NCI-H1417 (cell line): ENCODE measurements at regions not wholly inside any gene's neighbourhood (a gene's known extent, or its start where the extent isn't known, plus 50 kb on each side); places are given as distances from the start of the nearest gene placed in this dataset.
A peak's percentile ranks its signal among the peaks of the same experiment; 100 is the strongest.
"Not testable (repeated sequence)": the region's sequence is repeated elsewhere in the genome, so short reads cannot be mapped to it uniquely, and the experiment has no call there.

ENCODE experiments used
- DNase-seq, 3 experiments: peaks; one replicate each; lab custom pipeline; 2025; lab: John Stamatoyannopoulos, UW

DNA sequence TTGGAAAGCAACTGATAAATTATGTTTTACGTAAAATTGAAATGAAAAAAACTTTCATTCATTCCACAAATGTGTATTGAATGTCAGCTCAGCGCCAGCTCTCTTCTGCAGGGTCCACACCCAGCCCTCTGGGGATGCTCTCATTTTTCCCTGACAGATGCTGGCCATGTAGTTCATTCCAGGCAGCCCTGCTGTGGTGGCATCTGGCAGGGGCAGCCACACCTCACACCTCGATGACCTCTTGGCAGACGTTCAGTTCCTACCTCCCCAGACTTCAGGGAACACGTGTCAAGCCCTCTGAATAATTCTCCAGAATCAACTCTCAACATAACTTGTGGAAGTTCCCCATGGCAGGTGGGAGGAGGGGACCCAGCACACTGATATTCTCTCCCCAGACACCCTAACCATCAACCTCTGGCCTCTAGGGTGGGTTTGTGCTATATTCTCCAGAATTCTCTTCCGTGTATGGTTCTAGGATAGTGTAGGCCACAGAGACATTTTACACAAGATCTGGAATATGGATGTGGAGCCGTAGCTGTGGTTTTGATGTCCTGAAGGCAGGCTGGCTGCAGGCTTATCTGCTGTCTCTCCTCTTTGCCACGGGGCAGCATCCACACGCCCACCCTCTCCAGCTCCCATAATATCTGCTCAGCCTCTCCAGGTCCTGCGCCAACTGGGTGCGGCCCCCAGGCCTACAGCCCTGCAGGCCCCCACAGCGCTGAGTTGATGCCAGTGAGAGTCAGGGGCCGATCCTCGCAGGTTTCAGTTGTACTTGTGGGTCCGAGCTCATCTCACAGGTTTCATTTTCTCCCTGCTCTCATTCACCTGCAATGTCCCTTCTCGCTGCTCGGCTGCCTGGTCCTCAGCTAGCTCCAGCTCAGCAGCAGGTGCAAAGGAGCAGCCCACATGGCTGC, 175.8 kb upstream of the ARID1B start:
- DNase-seq, result no peak

- DNase-seq, result no peak
Observed at GRCh38 chr6:156600678-156601077, 176.5 kb upstream of the ARID1B start.

- no peak for DNase-seq
Observed at GRCh38 chr6:156599978-156600590, 177.1 kb upstream of the ARID1B start.

DNA sequence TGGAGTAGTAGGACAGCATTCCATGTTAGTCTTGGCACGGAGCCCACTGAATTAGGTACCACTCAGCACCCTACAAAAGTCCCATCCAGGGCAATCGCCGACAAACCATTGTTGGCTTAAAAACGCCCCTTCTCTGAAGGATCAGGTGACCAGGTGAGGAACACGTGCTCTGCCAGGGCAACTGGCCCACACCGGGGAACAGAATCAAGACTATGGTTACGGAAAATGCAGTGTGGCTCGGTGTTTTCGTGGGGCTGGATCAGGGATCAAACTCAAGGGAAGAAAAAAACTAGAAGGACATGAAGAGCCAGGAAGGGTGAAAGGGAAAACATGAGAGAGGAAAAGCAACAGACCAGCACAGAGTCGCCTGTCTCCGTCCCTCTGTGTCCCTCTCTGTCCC, 177.8 kb upstream of the ARID1B start:
- no peak for DNase-seq

DNA sequence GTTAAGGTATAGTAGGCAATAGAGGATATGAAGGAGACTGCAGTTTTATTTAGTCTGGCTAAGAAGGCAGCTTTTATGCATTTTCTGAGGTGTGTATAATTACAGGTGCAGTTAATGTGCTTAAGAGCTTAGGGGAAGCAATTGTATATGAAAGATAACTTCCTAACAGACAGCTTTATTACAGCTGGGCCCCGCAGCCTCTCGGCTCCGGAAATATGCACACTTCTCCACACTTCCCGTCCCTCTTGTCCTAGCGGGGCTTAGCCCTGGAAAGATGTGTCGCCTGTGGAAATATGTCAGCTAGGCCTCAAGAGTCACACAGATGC, 178.4 kb upstream of the ARID1B start:
- DNase-seq, result peak in 2 of 3 experiments; percentile 77 to 93

GRCh38 chr6:156598071-156598854, 178.9 kb upstream of the ARID1B start:
- DNase-seq, result peak in 1 of 3 experiments; percentile 73

GRCh38 chr6:156597095-156597494, 180.1 kb upstream of the ARID1B start:
- no peak for DNase-seq

DNA sequence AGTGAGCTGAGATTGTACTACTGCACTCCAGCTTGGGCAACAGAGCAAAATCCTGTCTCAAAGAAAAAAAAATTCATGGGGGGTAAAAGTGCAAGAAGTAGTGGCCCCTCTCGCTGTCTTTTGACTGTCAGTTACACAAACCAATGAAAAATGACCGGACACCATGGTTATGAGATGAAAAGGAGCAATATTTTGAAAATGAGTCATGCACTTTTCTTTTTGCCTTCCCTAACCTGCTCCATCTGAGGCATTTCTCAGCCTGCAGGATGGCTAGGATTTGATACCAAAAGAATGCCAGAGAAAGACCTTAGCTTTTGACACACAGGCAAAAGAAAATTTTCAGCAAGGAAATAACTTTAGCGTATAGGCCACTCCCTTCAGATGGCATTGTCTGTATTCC, 181.7 kb upstream of the ARID1B start:
- no peak for DNase-seq

GRCh38 chr6:156593893-156594292, 183.3 kb upstream of the ARID1B start:
- DNase-seq, result no peak

GRCh38 chr6:156593127-156593526, 184.1 kb upstream of the ARID1B start:
- no peak for DNase-seq

- DNase-seq, result peak in 1 of 3 experiments; percentile 17
Observed at GRCh38 chr6:156590482-156590881, 186.7 kb upstream of the ARID1B start.

DNA sequence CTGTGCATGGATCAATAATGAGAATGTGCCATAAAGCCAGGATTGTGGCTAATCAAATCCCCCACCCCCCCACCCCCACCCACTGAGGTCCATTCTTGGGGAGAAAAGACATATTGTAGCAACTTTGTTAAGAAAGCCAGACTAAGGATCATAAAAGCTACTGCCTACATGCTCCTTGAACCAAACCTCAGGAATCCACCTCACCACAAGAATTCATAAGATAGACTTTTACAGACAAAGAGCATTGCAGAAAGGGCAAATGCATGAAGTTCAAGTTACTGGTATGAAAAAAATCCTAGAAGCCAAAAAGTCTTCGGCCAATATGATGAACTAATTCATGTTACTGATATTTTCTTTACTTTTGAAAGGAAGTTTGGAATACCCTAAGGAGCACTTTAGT, 187.9 kb upstream of the ARID1B start:
- no peak for DNase-seq

DNA sequence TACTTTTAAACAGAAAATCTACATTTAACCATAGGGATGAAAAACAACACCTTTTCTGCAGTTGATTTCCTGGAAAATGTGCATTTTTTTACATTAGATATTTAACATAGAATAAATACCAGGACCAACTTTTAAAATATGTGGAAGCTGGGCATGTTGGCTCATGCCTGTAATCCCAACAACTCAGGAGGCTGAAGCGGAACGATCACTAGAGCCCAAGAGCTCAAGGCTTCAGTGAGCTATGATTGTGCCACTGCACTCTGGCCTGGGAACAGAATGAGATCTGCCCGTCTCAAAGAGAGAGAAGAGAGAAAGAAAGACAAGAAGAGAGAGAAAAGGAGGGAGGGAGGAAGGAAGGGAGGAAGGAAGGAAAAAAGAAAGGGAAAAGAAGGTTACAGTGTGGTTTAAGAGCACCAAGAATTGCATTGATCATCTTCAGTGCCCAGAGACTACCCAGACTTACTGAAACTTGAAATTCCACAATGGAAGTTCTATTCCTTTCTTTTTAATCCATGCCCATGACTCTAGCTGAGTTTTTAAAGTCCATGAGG, 189.4 kb upstream of the ARID1B start:
- no peak for DNase-seq

DNA sequence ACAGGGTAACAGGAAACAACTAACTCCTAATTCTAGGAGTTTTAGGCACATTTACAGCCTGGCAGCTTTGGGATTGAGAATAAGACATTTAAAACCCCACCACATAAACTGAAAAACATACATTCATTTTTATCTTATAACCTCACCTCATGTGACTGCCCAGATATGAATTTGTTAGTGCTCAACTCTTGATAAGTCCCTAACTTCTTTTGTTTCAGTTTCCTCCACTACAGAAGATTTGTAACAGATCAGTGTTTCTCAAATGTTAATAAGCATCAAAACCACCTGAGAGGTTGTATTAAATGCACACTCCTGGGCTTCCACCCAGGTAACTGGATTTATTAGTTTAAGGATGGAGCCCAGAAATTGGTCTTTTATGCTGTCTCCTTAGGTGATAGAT, 190.1 kb upstream of the ARID1B start:
- no peak for DNase-seq

GRCh38 chr6:156585859-156586258, 191.3 kb upstream of the ARID1B start:
- DNase-seq, result peak in 2 of 3 experiments; percentile 53 to 97

GRCh38 chr6:156584121-156584520, 193.1 kb upstream of the ARID1B start:
- DNase-seq, result not testable (repeated sequence)

- no peak for DNase-seq
Observed at GRCh38 chr6:156583083-156583482, 194.1 kb upstream of the ARID1B start.

GRCh38 chr6:156582509-156582992, 194.6 kb upstream of the ARID1B start:
- peak; percentile 89 to 99 (median 98) for DNase-seq

DNA sequence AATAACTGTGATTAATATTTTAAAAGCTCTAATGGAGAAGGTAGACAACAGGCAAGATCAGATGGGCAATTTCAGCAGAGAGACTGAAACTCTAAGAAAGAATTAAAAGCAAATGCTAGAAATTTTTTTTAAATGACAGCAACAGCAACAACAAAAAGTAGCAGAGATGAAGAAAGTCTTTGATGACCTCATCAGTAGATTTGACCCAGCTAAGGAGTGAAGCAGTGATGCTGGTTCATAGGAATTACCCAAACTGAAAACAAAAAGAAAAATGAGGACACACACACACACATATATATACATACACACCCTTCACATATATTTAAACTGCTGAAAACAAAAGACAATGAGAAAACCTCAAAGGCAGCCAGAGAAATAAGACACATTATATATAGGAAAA, 197.6 kb upstream of the ARID1B start:
- DNase-seq, result no peak

- no peak for DNase-seq
Observed at GRCh38 chr6:156577749-156578148, 199.4 kb upstream of the ARID1B start.

DNA sequence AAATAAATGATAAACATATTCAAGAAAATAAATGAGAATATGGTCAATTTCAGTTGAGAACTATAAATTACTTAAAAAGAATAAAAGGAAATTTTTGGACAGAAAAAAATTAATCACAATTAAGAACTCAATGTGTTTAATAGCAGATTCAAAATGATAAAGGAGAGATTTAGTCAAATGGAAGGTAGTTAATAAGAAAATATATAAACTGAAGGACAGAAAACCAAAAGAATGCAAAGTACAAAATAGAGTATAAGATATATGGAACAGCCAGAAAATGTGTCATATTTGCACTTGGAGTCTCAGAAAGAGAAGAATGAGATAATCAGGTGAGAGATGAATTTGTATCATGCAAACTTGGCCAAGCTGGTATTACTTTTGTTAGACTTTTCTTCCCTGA, 201.8 kb upstream of the ARID1B start:
- DNase-seq, result no peak

DNA sequence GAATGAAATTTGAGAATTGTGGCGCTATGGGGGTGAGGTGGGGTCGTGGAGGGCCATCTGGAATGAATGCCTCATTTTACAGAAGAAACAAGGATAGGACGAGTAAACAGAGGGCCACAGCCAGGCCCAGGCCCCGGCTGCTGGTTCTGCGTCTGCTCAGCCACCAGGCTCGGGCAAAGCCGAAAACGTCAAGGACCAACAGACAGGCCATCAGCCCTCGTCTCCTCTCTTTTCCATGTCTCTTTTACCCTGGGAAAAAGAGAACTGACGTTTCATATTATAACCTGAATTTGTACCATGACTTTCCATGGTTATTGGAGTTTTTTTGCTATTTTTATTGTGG, 212.4 kb upstream of the ARID1B start:
- DNase-seq, result no peak
